22Rv1 (cell line): ENCODE measurements at regions not wholly inside any gene's neighbourhood (a gene's known extent, or its start where the extent isn't known, plus 50 kb on each side); places are given as distances from the start of the nearest gene placed in this dataset.

Experiments
- H3K27ac ChIP-seq: fragments of 450-650 bp; 2 replicates; pipeline ENCODE4 v1.5.1; 2017
- ZFX ChIP-seq: fragments of 450-650 bp; IDR thresholded peaks from 2 replicates; pipeline ENCODE4 v1.6.1; 2017; ENCODE audit warnings: antibody characterized with exemption, borderline replicate concordance
- TF ChIP-seq, protein P1 (sequence below): fragments of 450-650 bp; IDR thresholded peaks from 2 replicates; pipeline ENCODE4 v1.5.1; 2017; ENCODE audit warnings: mild to moderate bottlenecking

DNA sequence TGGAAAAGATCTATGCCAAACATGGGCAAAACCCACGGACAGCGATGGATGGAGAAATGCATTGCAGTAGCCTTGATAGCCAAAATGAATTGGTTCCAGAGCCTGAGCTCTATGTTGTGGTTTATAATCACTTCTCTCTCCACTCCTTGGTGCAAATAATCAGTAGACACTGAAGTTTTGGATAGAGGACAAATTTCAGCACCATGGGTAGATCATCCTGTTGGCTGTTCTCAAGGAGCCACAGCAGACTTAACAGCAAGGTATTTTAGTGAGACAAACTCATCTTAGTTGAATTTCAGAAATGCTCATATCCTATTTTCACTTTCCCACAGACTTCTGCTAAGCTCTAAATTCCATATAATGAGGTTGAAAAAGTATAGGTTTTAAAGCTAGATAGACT, 88.3 kb upstream of the CCL1 start:
- no peak overlapping the region for H3K27ac ChIP-seq
- TF ChIP-seq ZFX, result no peak
- TF ChIP-seq, protein P1, sequence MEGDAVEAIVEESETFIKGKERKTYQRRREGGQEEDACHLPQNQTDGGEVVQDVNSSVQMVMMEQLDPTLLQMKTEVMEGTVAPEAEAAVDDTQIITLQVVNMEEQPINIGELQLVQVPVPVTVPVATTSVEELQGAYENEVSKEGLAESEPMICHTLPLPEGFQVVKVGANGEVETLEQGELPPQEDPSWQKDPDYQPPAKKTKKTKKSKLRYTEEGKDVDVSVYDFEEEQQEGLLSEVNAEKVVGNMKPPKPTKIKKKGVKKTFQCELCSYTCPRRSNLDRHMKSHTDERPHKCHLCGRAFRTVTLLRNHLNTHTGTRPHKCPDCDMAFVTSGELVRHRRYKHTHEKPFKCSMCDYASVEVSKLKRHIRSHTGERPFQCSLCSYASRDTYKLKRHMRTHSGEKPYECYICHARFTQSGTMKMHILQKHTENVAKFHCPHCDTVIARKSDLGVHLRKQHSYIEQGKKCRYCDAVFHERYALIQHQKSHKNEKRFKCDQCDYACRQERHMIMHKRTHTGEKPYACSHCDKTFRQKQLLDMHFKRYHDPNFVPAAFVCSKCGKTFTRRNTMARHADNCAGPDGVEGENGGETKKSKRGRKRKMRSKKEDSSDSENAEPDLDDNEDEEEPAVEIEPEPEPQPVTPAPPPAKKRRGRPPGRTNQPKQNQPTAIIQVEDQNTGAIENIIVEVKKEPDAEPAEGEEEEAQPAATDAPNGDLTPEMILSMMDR, result no peak

DNA sequence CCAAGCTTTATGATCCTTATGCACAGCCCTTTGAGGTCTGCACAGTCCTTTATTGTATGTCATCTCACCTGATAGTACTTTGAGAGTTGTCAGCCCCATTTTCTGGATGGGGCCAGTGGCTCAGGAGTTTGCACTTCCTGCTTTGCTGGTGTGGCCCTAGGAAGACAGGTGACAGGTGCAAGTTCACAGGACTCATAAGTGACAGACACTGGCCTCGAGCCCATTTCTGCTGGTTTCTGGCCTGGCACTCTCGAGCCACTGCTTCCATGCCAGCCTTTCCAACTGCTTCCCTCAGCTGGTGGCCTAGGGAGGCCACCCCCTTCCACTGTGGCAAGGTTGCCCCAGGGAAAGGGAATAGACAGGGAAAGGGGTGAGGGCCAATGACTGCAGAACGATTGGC, 84.4 kb upstream of the CCL1 start:
- H3K27ac ChIP-seq, result no peak overlapping the region
- no peak for TF ChIP-seq ZFX

DNA sequence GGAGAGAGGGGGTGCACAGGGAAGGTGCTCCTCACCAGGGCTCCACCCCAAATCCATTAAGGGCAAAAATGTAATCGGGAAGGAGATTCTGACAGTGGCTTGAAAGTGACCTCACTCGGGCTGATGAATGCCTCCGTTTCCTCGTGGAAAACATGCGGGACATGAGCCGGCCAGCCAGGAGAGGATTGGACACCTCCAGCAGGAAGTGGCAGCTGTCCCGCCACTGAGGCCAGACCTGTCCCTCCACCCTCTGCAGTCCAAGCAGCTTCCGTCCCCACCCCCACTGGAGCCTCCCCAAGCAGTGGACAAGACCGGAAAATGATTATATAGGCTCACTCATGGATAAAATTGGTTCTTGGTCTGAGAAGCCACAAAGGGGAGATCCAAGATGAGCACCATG, 82.1 kb upstream of the CCL1 start:
- no peak overlapping the region for H3K27ac ChIP-seq
- no peak for TF ChIP-seq ZFX
- TF ChIP-seq, protein P1, result no peak

DNA sequence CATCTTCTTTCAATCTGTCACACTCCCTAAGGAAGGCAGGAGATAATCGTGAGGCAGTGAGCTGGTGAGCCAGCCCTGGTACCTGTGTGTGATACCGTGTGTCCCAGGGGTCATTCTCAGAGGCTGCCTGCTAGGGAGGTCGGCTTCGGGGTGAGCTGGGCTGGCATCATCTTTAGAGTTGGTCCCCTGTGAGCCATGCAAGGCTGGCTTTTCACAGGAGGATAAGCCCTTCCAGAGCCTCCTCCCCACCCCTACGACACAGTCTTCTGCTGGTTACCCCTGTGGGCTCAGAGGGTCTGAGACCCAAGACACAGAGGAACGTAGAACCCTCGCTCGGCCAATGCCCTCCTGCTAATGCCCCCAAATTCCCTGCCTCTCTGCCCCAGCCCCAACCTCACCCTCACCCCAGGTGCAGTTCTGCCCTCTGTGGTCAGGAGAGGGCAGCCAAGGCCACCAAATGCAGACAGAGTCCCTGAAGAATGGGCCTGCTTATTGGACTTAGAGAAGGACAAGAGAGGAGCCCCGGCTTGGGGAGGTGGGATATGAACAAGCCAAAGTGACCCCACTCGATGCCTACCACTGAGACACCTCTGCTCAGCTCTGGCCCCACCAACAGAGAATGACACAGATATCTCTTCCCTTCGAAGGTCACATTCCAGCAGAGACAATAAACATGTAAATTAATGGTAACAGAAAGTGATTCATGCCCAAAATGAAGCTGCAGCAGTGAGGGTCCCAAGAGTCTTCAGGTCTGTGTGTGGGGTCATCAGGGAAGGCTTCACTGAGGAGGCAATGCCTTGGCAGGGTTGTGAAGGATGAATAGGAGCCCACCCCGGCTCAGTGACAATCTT, 80.8 kb upstream of the CCL1 start:
- no peak overlapping the region for H3K27ac ChIP-seq
- TF ChIP-seq, protein P1, result peak; percentile 26
- no peak for TF ChIP-seq ZFX

DNA sequence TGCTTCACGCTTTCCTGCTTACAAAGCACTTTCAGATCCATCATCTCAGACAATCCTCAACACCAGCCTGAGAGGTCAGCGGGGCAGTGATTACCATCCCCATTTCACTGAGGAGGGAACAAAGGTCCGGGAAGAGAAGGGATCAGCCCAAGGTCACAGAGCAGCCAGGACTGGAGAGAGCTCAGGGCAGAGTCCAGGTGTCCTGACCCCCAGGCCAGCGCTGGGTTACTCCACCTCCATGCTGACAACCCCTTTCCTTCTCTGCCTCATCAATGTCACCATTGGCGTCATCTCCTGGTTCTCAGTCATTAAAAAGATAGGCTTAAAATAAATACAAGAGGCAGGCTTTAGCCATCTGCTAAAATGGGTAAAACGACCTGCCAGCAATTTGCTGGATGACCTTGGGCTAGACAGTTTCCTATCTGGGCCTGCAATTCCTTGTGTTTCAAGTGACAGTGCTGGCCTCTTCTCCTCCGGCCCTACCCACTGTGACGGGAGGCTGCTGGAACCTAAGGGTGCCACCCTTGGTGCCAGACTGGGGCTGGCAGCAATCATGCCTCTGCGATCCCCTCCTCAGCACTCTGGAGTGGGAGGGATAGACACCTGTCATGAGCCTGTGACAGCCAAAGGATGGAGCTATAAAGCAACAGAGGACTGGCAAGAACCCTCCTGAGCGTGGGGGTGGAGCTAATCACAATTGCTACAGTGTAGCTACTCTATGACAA, 79.5 kb upstream of the CCL1 start:
- H3K27ac ChIP-seq, result no peak overlapping the region
- TF ChIP-seq, protein P1, result no peak
- TF ChIP-seq ZFX, result no peak

DNA sequence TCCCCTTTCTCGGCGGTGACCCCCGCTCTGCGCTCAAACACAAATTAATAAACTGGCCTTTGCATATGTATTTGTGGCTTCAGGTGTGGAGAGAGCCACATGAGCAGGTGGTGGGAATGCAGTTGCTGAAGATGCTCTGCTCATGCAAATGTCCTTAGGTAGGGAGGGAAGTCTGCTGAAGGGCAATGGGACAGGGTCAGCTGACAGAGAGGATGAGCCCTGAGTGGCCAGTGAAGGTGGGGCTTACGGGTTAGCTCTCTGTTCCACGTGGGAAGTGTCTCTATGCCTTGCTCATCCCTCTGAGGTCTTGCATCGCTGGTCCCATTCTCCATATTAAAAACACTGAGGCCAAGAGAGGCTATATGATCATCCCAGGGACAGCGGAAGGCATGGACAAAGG, 74.2 kb upstream of the CCL1 start:
- TF ChIP-seq, protein P1, result no peak
- no peak for TF ChIP-seq ZFX
- H3K27ac ChIP-seq, result no peak overlapping the region

DNA sequence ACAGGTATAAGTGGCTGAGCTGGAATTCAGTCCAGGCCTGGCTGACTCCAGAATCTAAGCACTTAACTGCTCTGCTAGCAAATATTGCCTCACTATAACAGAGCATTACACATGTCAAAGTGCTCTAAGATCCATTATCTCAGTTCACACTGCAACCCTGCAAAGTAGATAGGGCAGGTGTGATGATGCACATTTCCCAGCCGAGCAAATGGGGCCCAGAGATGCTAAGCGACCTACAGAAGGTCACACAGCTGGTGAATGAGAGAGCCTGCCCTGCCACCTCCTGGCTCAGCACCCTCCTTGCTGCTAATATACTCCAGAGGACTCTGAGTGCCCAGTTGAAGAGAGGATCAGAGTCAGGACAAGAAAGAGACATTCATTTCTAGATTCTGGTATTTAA, 73.6 kb upstream of the CCL1 start:
- H3K27ac ChIP-seq, result no peak overlapping the region
- no peak for TF ChIP-seq ZFX
- TF ChIP-seq, protein P1, result no peak
